DND-41 (cell line): ENCODE measurements at regions not wholly inside any gene's neighbourhood (a gene's known extent, or its start where the extent isn't known, plus 50 kb on each side); places are given as distances from the start of the nearest gene placed in this dataset.

ENCODE experiments used
- ATAC-seq: fragments of 200-7000 bp; cut with Tn5 transposase; 3 replicates; pipeline ENCODE4 v1.9.1; 2021; ENCODE audit warnings: low read depth; ENCODE audit not compliant: insufficient read depth
- DNase-seq: peaks from one replicate; pipeline ENCODE4 v3.0.0-alpha.2; 2020
- H2AFZ ChIP-seq: 2 replicates; pipeline ENCODE4 v1.6.0; 2012; ENCODE audit warnings: low read depth, low read length
- H3K27ac ChIP-seq: 2 replicates; pipeline ENCODE4 v1.5.1; 2012; ENCODE audit warnings: low read length, inconsistent platforms
- H3K27me3 ChIP-seq: fragments of 200-600 bp; sonication (generic); 2 replicates; pipeline ENCODE4 v1.6.0; 2012; ENCODE audit warnings: low read length, mild to moderate bottlenecking, inconsistent platforms; ENCODE audit not compliant: insufficient read depth, poor library complexity
- H3K36me3 ChIP-seq: 2 replicates; pipeline ENCODE4 v1.5.1; 2012; ENCODE audit warnings: low read length, inconsistent platforms; ENCODE audit not compliant: insufficient read depth
- H3K4me1 ChIP-seq: 2 replicates; pipeline ENCODE4 v1.5.1; 2012; ENCODE audit warnings: mild to moderate bottlenecking, low read length; ENCODE audit not compliant: insufficient read depth
- H3K4me2 ChIP-seq: 2 replicates; pipeline ENCODE4 v1.6.0; 2012; ENCODE audit warnings: mild to moderate bottlenecking, moderate library complexity, low read length, inconsistent platforms; ENCODE audit not compliant: insufficient read depth
- H3K4me3 ChIP-seq, 2 experiments: fragments of 200-600 bp in 1 of 2; shearing (Covaris generic) in 1 of 2; 2 replicates each; pipeline ENCODE4 v1.5.1; 2012 to 2016; ENCODE audit warnings: inconsistent platforms in 2 of 2, low read length in 2 of 2, mild to moderate bottlenecking in 2 of 2, low read depth in 1 of 2, moderate library complexity in 1 of 2
- H3K79me2 ChIP-seq: 2 replicates; pipeline ENCODE4 v1.6.0; 2012; ENCODE audit warnings: low read length, inconsistent platforms; ENCODE audit not compliant: insufficient read depth
- H3K9ac ChIP-seq: 2 replicates; pipeline ENCODE4 v1.6.0; 2012; ENCODE audit warnings: low read depth, mild to moderate bottlenecking, inconsistent platforms, low read length, moderate library complexity
- H3K9me3 ChIP-seq: 2 replicates; pipeline ENCODE4 v1.5.1; 2012; ENCODE audit warnings: low read length, moderate library complexity, mild to moderate bottlenecking, inconsistent platforms; ENCODE audit not compliant: insufficient read depth, severe bottlenecking
- H4K20me1 ChIP-seq: 2 replicates; pipeline ENCODE4 v1.6.0; 2012; ENCODE audit warnings: low read length; ENCODE audit not compliant: insufficient read depth
- CTCF ChIP-seq: IDR thresholded peaks from 2 replicates; pipeline ENCODE4 v1.5.1; 2012; ENCODE audit warnings: borderline replicate concordance, low read length, moderate library complexity, mild to moderate bottlenecking; ENCODE audit not compliant: poor library complexity, severe bottlenecking; ENCODE audit errors: extremely low read depth
- EZH2 ChIP-seq: IDR thresholded peaks from 3 replicates; pipeline ENCODE4 v1.6.1; 2012; ENCODE audit warnings: borderline replicate concordance, low read depth, mild to moderate bottlenecking, moderate library complexity, low read length, inconsistent platforms; ENCODE audit not compliant: severe bottlenecking

- no peaks in the 10 kb centered on the region for H3K36me3 ChIP-seq
- peak; percentile 87 for TF ChIP-seq CTCF
- no peak for TF ChIP-seq EZH2
- H3K9me3 ChIP-seq, result no peaks in the 10 kb centered on the region
- ATAC-seq (peak; percentile 87), DNase-seq (peak; percentile 66)
- H4K20me1 ChIP-seq, result no peaks in the 10 kb centered on the region
- H3K27ac ChIP-seq, result no peak overlapping the region
- no peak overlapping the region for H3K4me3 ChIP-seq
- H3K79me2 ChIP-seq, result no peaks in the 10 kb centered on the region
- H3K4me1 ChIP-seq, result no peaks in the 10 kb centered on the region
- H3K9ac ChIP-seq, result no peak overlapping the region
- H3K27me3 ChIP-seq, result no peaks in the 10 kb centered on the region
- H3K4me2 ChIP-seq, result no peak overlapping the region
- H2AFZ ChIP-seq, result no peak overlapping the region
Measured at GRCh38 chr18:11310476-11311086, 161.2 kb upstream of the PIEZO2 start.

GRCh38 chr18:11309172-11309571 lies 159.8 kb upstream of the PIEZO2 start:
- no peaks in the 10 kb centered on the region for H3K27me3 ChIP-seq
- H3K9ac ChIP-seq, result no peak overlapping the region
- DNase-seq (peak; percentile 19), ATAC-seq (peak; percentile 57; the same call in 2 of the 3 replicates)
- no peak overlapping the region for H3K4me2 ChIP-seq
- H3K36me3 ChIP-seq, result no peaks in the 10 kb centered on the region
- no peak overlapping the region for H3K27ac ChIP-seq
- H2AFZ ChIP-seq, result no peak overlapping the region
- H3K9me3 ChIP-seq, result no peaks in the 10 kb centered on the region
- TF ChIP-seq EZH2 (no peak), CTCF (peak; percentile 53)
- no peak overlapping the region for H3K4me3 ChIP-seq
- no peaks in the 10 kb centered on the region for H3K79me2 ChIP-seq
- no peaks in the 10 kb centered on the region for H4K20me1 ChIP-seq
- no peaks in the 10 kb centered on the region for H3K4me1 ChIP-seq

- Histone ChIP-seq H3K79me2 (no peaks in the 10 kb centered on the region), H3K4me3 (no peak overlapping the region), H3K27me3 (no peaks in the 10 kb centered on the region), H3K36me3 (no peaks in the 10 kb centered on the region), H3K4me1 (no peaks in the 10 kb centered on the region), H3K27ac (no peak overlapping the region), H3K4me2 (no peak overlapping the region), H3K9ac (no peak overlapping the region), H4K20me1 (no peaks in the 10 kb centered on the region), H3K9me3 (no peaks in the 10 kb centered on the region), H2AFZ (no peak overlapping the region)
- TF ChIP-seq CTCF (no peak), EZH2 (no peak)
- peak; percentile 63 for ATAC-seq
- no peak for DNase-seq
Measured at GRCh38 chr18:11308499-11308898, 159.1 kb upstream of the PIEZO2 start.

- TF ChIP-seq EZH2 (no peak), CTCF (no peak)
- Histone ChIP-seq H2AFZ (no peak overlapping the region), H3K27ac (no peak overlapping the region), H3K79me2 (no peaks in the 10 kb centered on the region), H3K4me3 (no peak overlapping the region), H3K4me2 (no peak overlapping the region), H3K4me1 (no peaks in the 10 kb centered on the region), H4K20me1 (no peaks in the 10 kb centered on the region), H3K27me3 (no peaks in the 10 kb centered on the region), H3K9ac (no peak overlapping the region), H3K9me3 (no peaks in the 10 kb centered on the region), H3K36me3 (no peaks in the 10 kb centered on the region)
- ATAC-seq (no peak), DNase-seq (no peak)
Measured at GRCh38 chr18:11307716-11308115, 158.3 kb upstream of the PIEZO2 start.
